GM23248 (cell line): ENCODE measurements at regions not wholly inside any gene's neighbourhood (a gene's known extent, or its start where the extent isn't known, plus 50 kb on each side); places are given as distances from the start of the nearest gene placed in this dataset.

Experiments
- DNase-seq: peaks from one replicate; pipeline ENCODE4 v3.0.0-alpha.2; 2015
- H2AFZ ChIP-seq: fragments of 200-600 bp; sonication (generic); 2 replicates; pipeline ENCODE4 v1.6.1; 2016; ENCODE audit warnings: antibody characterized with exemption
- H3F3A ChIP-seq: fragments of 200-600 bp; sonication (generic); 2 replicates; pipeline ENCODE4 v1.6.1; 2016; ENCODE audit warnings: mild to moderate bottlenecking, antibody characterized with exemption, mixed run types; ENCODE audit not compliant: insufficient read depth
- H3K27ac ChIP-seq: fragments of 200-600 bp; sonication (generic); 2 replicates; pipeline ENCODE4 v1.5.1; 2016; ENCODE audit warnings: mild to moderate bottlenecking
- H3K27me3 ChIP-seq: fragments of 200-600 bp; sonication (generic); replicated peaks from 2 replicates; pipeline ENCODE4 v1.6.1; 2016; ENCODE audit warnings: mild to moderate bottlenecking; ENCODE audit not compliant: insufficient read depth
- H3K36me3 ChIP-seq: fragments of 200-600 bp; sonication (generic); 2 replicates; pipeline ENCODE4 v1.6.1; 2016; ENCODE audit warnings: low read depth, mild to moderate bottlenecking
- H3K4me1 ChIP-seq: fragments of 200-600 bp; sonication (generic); 2 replicates; pipeline ENCODE4 v1.6.1; 2016; ENCODE audit warnings: mild to moderate bottlenecking; ENCODE audit not compliant: insufficient read depth
- H3K4me2 ChIP-seq: fragments of 200-600 bp; sonication (generic); one replicate; pipeline ENCODE4 v1.6.1; 2016; ENCODE audit warnings: mild to moderate bottlenecking; ENCODE audit not compliant: unreplicated experiment
- H3K4me3 ChIP-seq: fragments of 200-600 bp; sonication (generic); 2 replicates; pipeline ENCODE4 v1.5.1; 2016; ENCODE audit warnings: mild to moderate bottlenecking
- H3K79me2 ChIP-seq: fragments of 200-600 bp; sonication (generic); 2 replicates; pipeline ENCODE4 v1.6.1; 2016; ENCODE audit warnings: mild to moderate bottlenecking; ENCODE audit not compliant: insufficient read depth
- H3K9ac ChIP-seq: fragments of 200-600 bp; sonication (generic); 2 replicates; pipeline ENCODE4 v1.6.1; 2016; ENCODE audit warnings: mild to moderate bottlenecking
- H3K9me2 ChIP-seq: fragments of 200-600 bp; sonication (generic); 2 replicates; pipeline ENCODE4 v1.6.1; 2016; ENCODE audit warnings: mixed run types, mild to moderate bottlenecking, moderate library complexity; ENCODE audit not compliant: insufficient read depth
- H3K9me3 ChIP-seq: fragments of 200-600 bp; sonication (generic); one replicate; pipeline ENCODE4 v1.6.1; 2017; ENCODE audit warnings: low read depth
- H4K20me1 ChIP-seq: fragments of 200-600 bp; sonication (generic); 2 replicates; pipeline ENCODE4 v1.6.0; 2016; ENCODE audit not compliant: insufficient read depth
- EZH2 ChIP-seq: fragments of 200-600 bp; sonication (generic); IDR thresholded peaks from 2 replicates; pipeline ENCODE4 v1.6.1; 2018; ENCODE audit warnings: antibody characterized with exemption, mild to moderate bottlenecking; ENCODE audit not compliant: insufficient read depth, poor library complexity, severe bottlenecking
- EZH2phosphoT487 ChIP-seq: fragments of 200-600 bp; sonication (generic); IDR thresholded peaks from 2 replicates; pipeline ENCODE4 v1.6.1; 2018; ENCODE audit warnings: antibody characterized with exemption, moderate library complexity, mild to moderate bottlenecking, low read depth; ENCODE audit not compliant: insufficient read depth
- WGBS, 2 experiments: methylation state at CpG; one replicate each; pipeline ENCODE4 v1.1.6; 2015 to 2017; ENCODE audit warnings: low lambda C conversion rate in 2 of 2, low coverage in 1 of 2; ENCODE audit errors: missing lambda C conversion rate in 2 of 2; 5-methylcytosine and 5-hydroxymethylcytosine counted together
- in situ Hi-C: fragments of 300-500 bp; cut with MboI; formaldehyde crosslinking; loops from 2 replicates; pipeline ENCODE4 v1.15.0; 2020

- Histone ChIP-seq H3K4me2 (no peak overlapping the region), H3K9me2 (no peaks in the 10 kb centered on the region), H3K4me3 (no peak overlapping the region), H3K9ac (no peak overlapping the region), H3K27me3 (peaks cover 8% of the 10 kb centered on the region; the same call in 1 of the 2 replicates), H3K27ac (no peak overlapping the region), H3K79me2 (no peaks in the 10 kb centered on the region), H2AFZ (no peak overlapping the region), H3K9me3 (no peaks in the 10 kb centered on the region), H3F3A (no peaks in the 10 kb centered on the region), H3K4me1 (no peaks in the 10 kb centered on the region), H4K20me1 (no peaks in the 10 kb centered on the region), H3K36me3 (no peaks in the 10 kb centered on the region)
- TF ChIP-seq EZH2phosphoT487 (no peak), EZH2 (no peak)
- DNase-seq: no peak
- in situ Hi-C loops: no loop called here
- 72 to 76% methylated on average over 3 of the region's 3 CpGs for WGBS, 2 experiments
Observed at GRCh38 chr9:14522627-14523379, 170.4 kb downstream of the ZDHHC21 start.

- Histone ChIP-seq H4K20me1 (no peaks in the 10 kb centered on the region), H2AFZ (no peak overlapping the region), H3K27ac (no peak overlapping the region), H3K9me2 (no peaks in the 10 kb centered on the region), H3F3A (no peaks in the 10 kb centered on the region), H3K36me3 (no peaks in the 10 kb centered on the region), H3K4me1 (no peaks in the 10 kb centered on the region), H3K9ac (no peak overlapping the region), H3K9me3 (no peaks in the 10 kb centered on the region), H3K4me3 (no peak overlapping the region), H3K4me2 (no peak overlapping the region), H3K27me3 (no peaks in the 10 kb centered on the region), H3K79me2 (no peaks in the 10 kb centered on the region)
- no peak for TF ChIP-seq EZH2phosphoT487
- TF ChIP-seq EZH2: no peak
- DNase-seq: no peak
- in situ Hi-C loops: no loop called here
- 88 to 89% methylated on average over 2 of the region's 2 CpGs for WGBS, 2 experiments
Observed at GRCh38 chr9:14520341-14520740, 172.9 kb downstream of the ZDHHC21 start.

GRCh38 chr9:14517154-14517906 is 175.9 kb downstream of the ZDHHC21 start:
- Histone ChIP-seq H4K20me1 (no peaks in the 10 kb centered on the region), H2AFZ (no peak overlapping the region), H3K4me3 (no peak overlapping the region), H3F3A (no peaks in the 10 kb centered on the region), H3K79me2 (no peaks in the 10 kb centered on the region), H3K9me3 (no peaks in the 10 kb centered on the region), H3K9me2 (no peaks in the 10 kb centered on the region), H3K27ac (no peak overlapping the region), H3K36me3 (no peaks in the 10 kb centered on the region), H3K4me2 (no peak overlapping the region), H3K9ac (no peak overlapping the region), H3K27me3 (no peaks in the 10 kb centered on the region; the same call in 1 of the 2 replicates), H3K4me1 (no peaks in the 10 kb centered on the region)
- DNase-seq: no peak
- in situ Hi-C loops: no loop called here
- 52 to 67% methylated on average over 4 of the region's 4 CpGs for WGBS, 2 experiments
- TF ChIP-seq EZH2 (no peak), EZH2phosphoT487 (no peak)

GRCh38 chr9:14516656-14517055 is 176.6 kb downstream of the ZDHHC21 start:
- Histone ChIP-seq H3F3A (no peaks in the 10 kb centered on the region), H4K20me1 (no peaks in the 10 kb centered on the region), H3K9ac (no peak overlapping the region), H2AFZ (no peak overlapping the region), H3K36me3 (no peaks in the 10 kb centered on the region), H3K9me2 (no peaks in the 10 kb centered on the region), H3K27me3 (no peaks in the 10 kb centered on the region; the same call in 1 of the 2 replicates), H3K4me3 (no peak overlapping the region), H3K4me1 (no peaks in the 10 kb centered on the region), H3K79me2 (no peaks in the 10 kb centered on the region), H3K4me2 (no peak overlapping the region), H3K27ac (no peak overlapping the region), H3K9me3 (no peaks in the 10 kb centered on the region)
- TF ChIP-seq EZH2phosphoT487 (no peak), EZH2 (no peak)
- 46 to 52% methylated on average over 2 of the region's 2 CpGs for WGBS, 2 experiments
- in situ Hi-C loops: no loop called here
- DNase-seq: no peak
